ENCODE measurements at regions not wholly inside any gene's neighbourhood (a gene's known extent, or its start where the extent isn't known, plus 50 kb on each side); places are given as distances from the start of the nearest gene placed in this dataset.

GRCh38 chr1:189538271-189538670, 939.4 kb downstream of the BRINP3 start:
- ATAC-seq (ENCODE audit: low read depth), result no peak
- Histone ChIP-seq H3K36me3 (ENCODE audit: low read depth) (no peaks in the 10 kb centered on the region), H3K4me1 (ENCODE audit: insufficient read depth, poor library complexity, severe bottlenecking) (no peaks in the 10 kb centered on the region), H3K27me3 (ENCODE audit: insufficient read depth, poor library complexity, severe bottlenecking) (no peaks in the 10 kb centered on the region), H3K9me3 (ENCODE audit: severe bottlenecking) (no peaks in the 10 kb centered on the region), H3K27ac (ENCODE audit: poor library complexity, severe bottlenecking) (no peak overlapping the region), H3K4me3 (ENCODE audit: severe bottlenecking) (no peak overlapping the region)
- DNase-seq (ENCODE audit: low spot score), result no peak
- TF ChIP-seq CTCF (IDR thresholded peaks at IDR 0.05; ENCODE audit: poor library complexity, severe bottlenecking), result no peak

- DNase-seq (ENCODE audit: low spot score) (no peak), ATAC-seq (ENCODE audit: low read depth) (no peak)
- TF ChIP-seq CTCF (IDR thresholded peaks at IDR 0.05; ENCODE audit: poor library complexity, severe bottlenecking), result no peak
- no peaks in the 10 kb centered on the region for H3K36me3 ChIP-seq (ENCODE audit: low read depth)
- no peak overlapping the region for H3K4me3 ChIP-seq (ENCODE audit: severe bottlenecking)
- H3K4me1 ChIP-seq (ENCODE audit: insufficient read depth, poor library complexity, severe bottlenecking), result no peaks in the 10 kb centered on the region
- H3K27ac ChIP-seq (ENCODE audit: poor library complexity, severe bottlenecking), result no peak overlapping the region
- H3K27me3 ChIP-seq (ENCODE audit: insufficient read depth, poor library complexity, severe bottlenecking), result no peaks in the 10 kb centered on the region
- no peaks in the 10 kb centered on the region for H3K9me3 ChIP-seq (ENCODE audit: severe bottlenecking)
Observed at GRCh38 chr1:189550498-189550897, 927.2 kb downstream of the BRINP3 start.

- no peak for ATAC-seq (ENCODE audit: low read depth)
- Histone ChIP-seq H3K4me1 (ENCODE audit: insufficient read depth, poor library complexity, severe bottlenecking) (no peaks in the 10 kb centered on the region), H3K9me3 (ENCODE audit: severe bottlenecking) (no peaks in the 10 kb centered on the region), H3K4me3 (ENCODE audit: severe bottlenecking) (no peak overlapping the region), H3K27me3 (ENCODE audit: insufficient read depth, poor library complexity, severe bottlenecking) (no peaks in the 10 kb centered on the region), H3K36me3 (ENCODE audit: low read depth) (no peaks in the 10 kb centered on the region), H3K27ac (ENCODE audit: poor library complexity, severe bottlenecking) (no peak overlapping the region)
- no peak for TF ChIP-seq CTCF (IDR thresholded peaks at IDR 0.05; ENCODE audit: poor library complexity, severe bottlenecking)
- DNase-seq (ENCODE audit: low spot score), result no peak
Observed at GRCh38 chr1:189563784-189564183, 913.9 kb downstream of the BRINP3 start.

DNA sequence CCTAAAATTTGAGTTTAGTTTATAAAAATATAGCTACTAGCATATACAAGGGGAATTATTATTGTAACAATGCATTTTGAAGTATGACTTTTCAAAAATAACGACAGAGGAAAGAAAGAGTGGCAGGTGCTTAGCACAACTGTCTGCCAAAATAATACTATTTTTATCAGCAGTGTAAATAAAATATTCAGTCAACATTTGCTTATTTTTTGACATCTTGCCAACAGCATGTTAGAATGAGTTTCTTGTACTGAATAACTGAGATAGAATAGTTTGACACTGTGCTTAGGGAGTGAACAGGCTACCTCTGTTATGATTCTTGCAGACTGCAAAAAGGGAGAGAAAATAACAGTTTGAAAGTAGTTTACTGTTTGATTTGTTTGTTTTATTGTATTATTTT, 909.8 kb downstream of the BRINP3 start:
- ATAC-seq (ENCODE audit: low read depth), result no peak

GRCh38 chr1:189596197-189596596, 881.5 kb downstream of the BRINP3 start:
- Histone ChIP-seq H3K9me3 (ENCODE audit: severe bottlenecking) (no peaks in the 10 kb centered on the region), H3K36me3 (ENCODE audit: low read depth) (no peaks in the 10 kb centered on the region), H3K27me3 (ENCODE audit: insufficient read depth, poor library complexity, severe bottlenecking) (no peaks in the 10 kb centered on the region), H3K27ac (ENCODE audit: poor library complexity, severe bottlenecking) (no peak overlapping the region), H3K4me3 (ENCODE audit: severe bottlenecking) (no peak overlapping the region), H3K4me1 (ENCODE audit: insufficient read depth, poor library complexity, severe bottlenecking) (no peaks in the 10 kb centered on the region)
- no peak for TF ChIP-seq CTCF (IDR thresholded peaks at IDR 0.05; ENCODE audit: poor library complexity, severe bottlenecking)
- DNase-seq (ENCODE audit: low spot score) (no peak), ATAC-seq (ENCODE audit: low read depth) (no peak)

More for the DNA sequence above, 909.8 kb downstream of the BRINP3 start:
- no peak for DNase-seq (ENCODE audit: low spot score)
- H3K4me3 ChIP-seq (ENCODE audit: severe bottlenecking), result no peak overlapping the region
- H3K27ac ChIP-seq (ENCODE audit: poor library complexity, severe bottlenecking), result no peak overlapping the region
- H3K9me3 ChIP-seq (ENCODE audit: severe bottlenecking), result no peaks in the 10 kb centered on the region
- no peaks in the 10 kb centered on the region for H3K4me1 ChIP-seq (ENCODE audit: insufficient read depth, poor library complexity, severe bottlenecking)
- H3K27me3 ChIP-seq (ENCODE audit: insufficient read depth, poor library complexity, severe bottlenecking), result peaks cover 4% of the 10 kb centered on the region
- H3K36me3 ChIP-seq (ENCODE audit: low read depth), result no peaks in the 10 kb centered on the region
- TF ChIP-seq CTCF (IDR thresholded peaks at IDR 0.05; ENCODE audit: poor library complexity, severe bottlenecking), result no peak
